Kidney (tissue), 13 donors: ENCODE measurements at regions not wholly inside any gene's neighbourhood (a gene's known extent, or its start where the extent isn't known, plus 50 kb on each side); places are given as distances from the start of the nearest gene placed in this dataset.

Experiments
- DNase-seq, 5 donors: peaks; one replicate each; pipeline ENCODE4 v3.0.0-alpha.2; 2013 to 2020
- FAIRE-seq: peaks from 2 replicates; lab custom pipeline; 2012; peaks lifted over from hg19 to GRCh38; lab: Jason Lieb, UNC
- H3K27ac ChIP-seq, 2 donors: one replicate each; pipeline ENCODE4 v1.7.0; 2013; ENCODE audit warnings: low read depth in 2 of 2, low read length in 2 of 2, inconsistent platforms in 1 of 2
- H3K27me3 ChIP-seq: one replicate; pipeline ENCODE4 v1.7.1; 2013; ENCODE audit warnings: low read length, inconsistent platforms; ENCODE audit not compliant: control insufficient read depth, insufficient read depth
- H3K36me3 ChIP-seq, 3 donors: one replicate each; pipeline versions ENCODE4 v1.7.0 to v1.7.1; 2013; ENCODE audit warnings: low read length in 3 of 3, control low read depth in 1 of 3, inconsistent platforms in 1 of 3; ENCODE audit not compliant: insufficient read depth in 3 of 3, control insufficient read depth in 2 of 3
- H3K4me1 ChIP-seq, 3 donors: one replicate each; pipeline versions ENCODE4 v1.7.0 to v1.7.1; 2013; ENCODE audit warnings: low read length in 3 of 3, inconsistent platforms in 1 of 3, low read depth in 1 of 3; ENCODE audit not compliant: control insufficient read depth in 2 of 3, insufficient read depth in 2 of 3
- H3K4me3 ChIP-seq, 3 donors: one replicate each; pipeline versions ENCODE4 v1.7.0 to v1.8.1; 2013; ENCODE audit warnings: low read length in 3 of 3, control low read depth in 1 of 3, inconsistent platforms in 1 of 3
- H3K9ac ChIP-seq, 3 donors: one replicate each; pipeline versions ENCODE4 v1.7.0 to v1.7.1; 2013; ENCODE audit warnings: low read length in 3 of 3, control low read depth in 1 of 3, inconsistent platforms in 1 of 3
- H3K9me3 ChIP-seq, 3 donors: one replicate each; pipeline versions ENCODE4 v1.7.0 to v1.7.1; 2013; ENCODE audit warnings: low read length in 3 of 3, control low read depth in 1 of 3, inconsistent platforms in 1 of 3; ENCODE audit not compliant: control insufficient read depth in 2 of 3, insufficient read depth in 1 of 3
- intact Hi-C: fragments of 100-400 bp; cut with DNase I; formaldehyde crosslinking; loops from one replicate; pipeline ENCODE4 v1.11.1; 2022
- TF ChIP-seq, protein P1 (sequence below): IDR thresholded peaks from 3 replicates; pipeline ENCODE4 v1.5.1; 2012; ENCODE audit warnings: mild to moderate bottlenecking, moderate library complexity, borderline replicate concordance; ENCODE audit not compliant: insufficient read depth; ENCODE audit errors: extremely low read depth
- donor health status: control.
- donor health status: control.
- donor health status: control.
- donor health status: control.
- donor health status: control.
- donor health status: DM: yes; HTN: yes; CAD: no.
- donor health status: Normal renal cell carcinoma (clear cell type).

DNA sequence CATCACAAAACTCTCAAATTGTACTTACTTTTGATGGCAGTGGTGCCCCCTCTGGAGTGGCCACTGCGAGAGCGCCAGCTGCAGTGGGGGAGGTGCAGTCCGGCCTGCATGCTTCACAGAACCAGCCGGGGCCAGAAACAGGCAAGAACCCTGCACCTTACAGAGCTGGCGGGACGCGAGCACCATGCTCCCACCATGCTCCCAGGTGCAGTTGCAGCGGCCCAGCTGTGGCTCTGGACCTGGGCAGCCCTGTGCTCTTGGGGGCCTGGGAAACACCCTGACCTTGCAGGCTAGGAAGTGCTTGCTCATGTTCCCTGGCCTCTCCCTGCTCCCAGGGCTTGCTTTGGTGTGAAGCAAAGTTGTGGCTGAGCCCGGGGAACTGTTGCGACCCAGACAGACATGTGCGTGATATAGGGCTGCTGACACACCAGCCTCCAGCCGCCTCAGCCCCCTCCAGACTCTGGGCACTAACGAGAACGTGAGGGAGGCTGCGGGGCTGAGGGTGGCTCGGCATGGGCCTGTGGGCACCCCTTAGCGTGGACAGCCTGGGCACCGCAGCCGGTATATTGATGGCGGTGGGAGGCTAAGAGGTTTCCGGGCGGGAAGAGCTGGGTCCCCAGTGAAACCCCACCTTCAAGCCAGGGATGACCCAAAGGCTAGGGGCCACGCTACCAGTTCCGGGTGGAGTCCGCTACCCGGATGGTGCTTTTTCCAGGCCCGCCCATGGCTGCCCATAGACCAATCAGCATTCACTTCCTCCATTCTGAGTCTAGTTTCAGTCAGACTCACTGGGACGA lies 1809.9 kb upstream of the ACO1 start:
- no peaks in the 10 kb centered on the region for H3K9me3 ChIP-seq
- H3K4me1 ChIP-seq = no peaks in the 10 kb centered on the region
- no peaks in the 10 kb centered on the region for H3K27me3 ChIP-seq
- intact Hi-C loops = no loop called here
- no peak overlapping the region for H3K9ac ChIP-seq
- no peak overlapping the region for H3K27ac ChIP-seq
- FAIRE-seq (no peak), DNase-seq (peak in 1 of 5 donors; percentile 57)
- TF ChIP-seq, protein P1, sequence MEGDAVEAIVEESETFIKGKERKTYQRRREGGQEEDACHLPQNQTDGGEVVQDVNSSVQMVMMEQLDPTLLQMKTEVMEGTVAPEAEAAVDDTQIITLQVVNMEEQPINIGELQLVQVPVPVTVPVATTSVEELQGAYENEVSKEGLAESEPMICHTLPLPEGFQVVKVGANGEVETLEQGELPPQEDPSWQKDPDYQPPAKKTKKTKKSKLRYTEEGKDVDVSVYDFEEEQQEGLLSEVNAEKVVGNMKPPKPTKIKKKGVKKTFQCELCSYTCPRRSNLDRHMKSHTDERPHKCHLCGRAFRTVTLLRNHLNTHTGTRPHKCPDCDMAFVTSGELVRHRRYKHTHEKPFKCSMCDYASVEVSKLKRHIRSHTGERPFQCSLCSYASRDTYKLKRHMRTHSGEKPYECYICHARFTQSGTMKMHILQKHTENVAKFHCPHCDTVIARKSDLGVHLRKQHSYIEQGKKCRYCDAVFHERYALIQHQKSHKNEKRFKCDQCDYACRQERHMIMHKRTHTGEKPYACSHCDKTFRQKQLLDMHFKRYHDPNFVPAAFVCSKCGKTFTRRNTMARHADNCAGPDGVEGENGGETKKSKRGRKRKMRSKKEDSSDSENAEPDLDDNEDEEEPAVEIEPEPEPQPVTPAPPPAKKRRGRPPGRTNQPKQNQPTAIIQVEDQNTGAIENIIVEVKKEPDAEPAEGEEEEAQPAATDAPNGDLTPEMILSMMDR = no peak
- H3K4me3 ChIP-seq = no peak overlapping the region
- no peaks in the 10 kb centered on the region for H3K36me3 ChIP-seq

DNA sequence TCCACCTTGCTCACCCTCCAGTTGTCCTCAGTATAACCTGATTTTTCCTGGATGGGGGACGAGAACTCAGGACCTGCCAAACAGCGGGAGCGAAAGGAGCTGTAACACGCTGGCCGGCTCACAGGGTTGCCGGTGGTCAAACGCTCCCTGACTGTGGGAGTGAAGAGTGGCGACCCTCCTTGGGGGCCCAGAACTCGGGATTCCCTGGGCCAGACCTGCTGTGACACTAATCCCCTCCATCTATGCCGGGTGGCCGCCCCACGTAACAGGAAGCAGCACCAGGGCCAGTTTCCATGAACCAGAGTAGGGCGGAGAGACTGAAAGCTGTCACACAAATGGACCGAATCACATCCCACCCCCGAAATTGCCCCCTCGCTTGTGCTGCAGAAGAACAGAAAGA lies 1809.2 kb upstream of the ACO1 start:
- Histone ChIP-seq H3K4me1 (no peaks in the 10 kb centered on the region), H3K36me3 (no peaks in the 10 kb centered on the region), H3K9me3 (no peaks in the 10 kb centered on the region), H3K27ac (no peak overlapping the region), H3K27me3 (no peaks in the 10 kb centered on the region), H3K9ac (no peak overlapping the region), H3K4me3 (no peak overlapping the region)
- intact Hi-C loops = no loop called here
- TF ChIP-seq, protein P1 = no peak
- FAIRE-seq = no peak
- DNase-seq = peak in 1 of 5 donors; percentile 52

DNA sequence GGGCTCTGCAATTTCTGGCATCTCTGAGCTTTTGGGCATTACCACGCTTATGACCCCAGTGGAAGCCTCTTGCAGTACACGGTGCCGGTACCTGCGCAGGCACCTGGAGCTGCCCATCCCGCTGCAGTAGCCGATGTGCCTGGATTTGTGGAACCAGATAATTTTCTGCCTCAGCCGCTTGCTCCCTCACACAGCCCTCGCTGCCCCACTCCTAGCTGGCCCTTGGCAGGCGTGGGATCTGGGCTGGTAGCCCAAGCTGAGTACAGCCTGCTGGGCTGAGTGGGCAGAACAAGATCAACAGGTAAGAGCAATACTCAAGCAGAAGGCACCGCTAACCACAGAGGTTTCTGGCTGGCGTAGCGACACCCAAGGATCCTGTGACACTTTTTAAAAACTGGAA lies 1808.8 kb upstream of the ACO1 start:
- TF ChIP-seq, protein P1 = no peak
- Histone ChIP-seq H3K9me3 (no peaks in the 10 kb centered on the region), H3K36me3 (no peaks in the 10 kb centered on the region), H3K4me3 (no peak overlapping the region), H3K27me3 (no peaks in the 10 kb centered on the region), H3K9ac (no peak overlapping the region), H3K4me1 (no peaks in the 10 kb centered on the region), H3K27ac (no peak overlapping the region)
- FAIRE-seq = no peak
- DNase-seq = no peak
- intact Hi-C loops = no loop called here

DNA sequence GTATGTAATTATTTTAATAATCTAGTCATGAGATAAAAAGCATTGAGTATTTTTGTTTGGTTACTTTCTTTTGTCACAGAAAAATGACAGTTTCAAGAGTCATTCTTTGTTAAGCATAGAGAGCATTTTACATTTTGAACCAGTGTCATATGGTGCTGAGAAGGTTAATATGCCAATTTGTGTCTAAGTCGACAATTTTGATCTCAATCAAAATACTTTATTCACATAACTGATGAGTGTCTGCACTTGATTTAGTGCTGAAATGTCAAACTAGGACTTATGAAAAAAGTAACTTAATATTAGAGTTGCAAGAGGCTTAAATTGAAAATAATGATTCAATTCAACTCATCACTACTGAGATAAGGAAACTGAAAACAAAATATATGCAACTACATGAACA lies 1804.6 kb upstream of the ACO1 start:
- TF ChIP-seq, protein P1 = no peak
- H3K4me3 ChIP-seq = no peak overlapping the region
- no peaks in the 10 kb centered on the region for H3K36me3 ChIP-seq
- FAIRE-seq (no peak), DNase-seq (no peak)
- no peak overlapping the region for H3K27ac ChIP-seq
- H3K27me3 ChIP-seq = no peaks in the 10 kb centered on the region
- H3K9me3 ChIP-seq = no peaks in the 10 kb centered on the region
- no peaks in the 10 kb centered on the region for H3K4me1 ChIP-seq
- intact Hi-C loops = no loop called here
- no peak overlapping the region for H3K9ac ChIP-seq
